ENCODE measurements at regions not wholly inside any gene's neighbourhood (a gene's known extent, or its start where the extent isn't known, plus 50 kb on each side); places are given as distances from the start of the nearest gene placed in this dataset.
"Not testable (repeated sequence)": the region's sequence is repeated elsewhere in the genome, so short reads cannot be mapped to it uniquely, and the experiment has no call there.

GRCh38 chr15:66634540-66634939 lies 67.5 kb upstream of the SMAD6 start:
- Histone ChIP-seq H3K36me3 (ENCODE audit: low read depth, low read length) (no peaks in the 10 kb centered on the region), H3K9ac (ENCODE audit: low read length) (no peak overlapping the region), H3K4me1 (ENCODE audit: insufficient read depth, low read length) (no peaks in the 10 kb centered on the region), H3K9me3 (ENCODE audit: low read length) (no peaks in the 10 kb centered on the region), H3K4me2 (ENCODE audit: low read length) (no peak overlapping the region), H3K79me2 (ENCODE audit: low read length) (no peaks in the 10 kb centered on the region), H3F3A (ENCODE audit: low read length, unreplicated experiment) (no peaks in the 10 kb centered on the region), H3K9me2 (replicated peaks; ENCODE audit: low read length) (no peaks in the 10 kb centered on the region), H3K27me3 (ENCODE audit: low read length) (no peaks in the 10 kb centered on the region), H4K20me1 (ENCODE audit: low read length) (no peaks in the 10 kb centered on the region), H3K4me3 (ENCODE audit: low read length) (no peak overlapping the region), H2AFZ (ENCODE audit: low read length) (no peak overlapping the region), H3K27ac (ENCODE audit: low read length) (no peak overlapping the region)
- intact Hi-C loops (cut with micrococcal nuclease), result no loop called here
- DNase-seq, result no peak
- POLR2A ChIA-PET (ENCODE audit: unreplicated experiment), result no interaction called here
- BruUV-seq (replicated peaks), result no TSS peak
- ATAC-seq, result no peak
- TF ChIP-seq, protein P1, sequence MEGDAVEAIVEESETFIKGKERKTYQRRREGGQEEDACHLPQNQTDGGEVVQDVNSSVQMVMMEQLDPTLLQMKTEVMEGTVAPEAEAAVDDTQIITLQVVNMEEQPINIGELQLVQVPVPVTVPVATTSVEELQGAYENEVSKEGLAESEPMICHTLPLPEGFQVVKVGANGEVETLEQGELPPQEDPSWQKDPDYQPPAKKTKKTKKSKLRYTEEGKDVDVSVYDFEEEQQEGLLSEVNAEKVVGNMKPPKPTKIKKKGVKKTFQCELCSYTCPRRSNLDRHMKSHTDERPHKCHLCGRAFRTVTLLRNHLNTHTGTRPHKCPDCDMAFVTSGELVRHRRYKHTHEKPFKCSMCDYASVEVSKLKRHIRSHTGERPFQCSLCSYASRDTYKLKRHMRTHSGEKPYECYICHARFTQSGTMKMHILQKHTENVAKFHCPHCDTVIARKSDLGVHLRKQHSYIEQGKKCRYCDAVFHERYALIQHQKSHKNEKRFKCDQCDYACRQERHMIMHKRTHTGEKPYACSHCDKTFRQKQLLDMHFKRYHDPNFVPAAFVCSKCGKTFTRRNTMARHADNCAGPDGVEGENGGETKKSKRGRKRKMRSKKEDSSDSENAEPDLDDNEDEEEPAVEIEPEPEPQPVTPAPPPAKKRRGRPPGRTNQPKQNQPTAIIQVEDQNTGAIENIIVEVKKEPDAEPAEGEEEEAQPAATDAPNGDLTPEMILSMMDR (conservative IDR thresholded peaks at IDR 0.05; ENCODE audit: low read depth, low read length), result no peak
- TF ChIP-seq EZH2 (IDR thresholded peaks at IDR 0.05; ENCODE audit: low read length, unreplicated experiment) (no peak), EZH2phosphoT487 (IDR thresholded peaks at IDR 0.05; ENCODE audit: borderline replicate concordance, low read length) (no peak)
- CTCF ChIA-PET, result no interaction called here

- DNase-seq (no peak), ATAC-seq (no peak)
- Histone ChIP-seq H3K9me3 (ENCODE audit: low read length) (no peaks in the 10 kb centered on the region), H4K20me1 (ENCODE audit: low read length) (no peaks in the 10 kb centered on the region), H3K27ac (ENCODE audit: low read length) (no peak overlapping the region), H3K36me3 (ENCODE audit: low read depth, low read length) (no peaks in the 10 kb centered on the region), H3K9me2 (replicated peaks; ENCODE audit: low read length) (no peaks in the 10 kb centered on the region), H3K4me3 (ENCODE audit: low read length) (no peak overlapping the region), H3K9ac (ENCODE audit: low read length) (no peak overlapping the region), H3K27me3 (ENCODE audit: low read length) (no peaks in the 10 kb centered on the region), H3K79me2 (ENCODE audit: low read length) (no peaks in the 10 kb centered on the region), H2AFZ (ENCODE audit: low read length) (no peak overlapping the region), H3K4me1 (ENCODE audit: insufficient read depth, low read length) (no peaks in the 10 kb centered on the region), H3K4me2 (ENCODE audit: low read length) (no peak overlapping the region), H3F3A (ENCODE audit: low read length, unreplicated experiment) (no peaks in the 10 kb centered on the region)
- intact Hi-C loops (cut with micrococcal nuclease), result no loop called here
- POLR2A ChIA-PET (ENCODE audit: unreplicated experiment), result no interaction called here
- CTCF ChIA-PET, result no interaction called here
- TF ChIP-seq EZH2phosphoT487 (IDR thresholded peaks at IDR 0.05; ENCODE audit: borderline replicate concordance, low read length) (no peak), EZH2 (IDR thresholded peaks at IDR 0.05; ENCODE audit: low read length, unreplicated experiment) (no peak)
- TF ChIP-seq, protein P1 (conservative IDR thresholded peaks at IDR 0.05; ENCODE audit: low read depth, low read length), result no peak
- no TSS peak for BruUV-seq (replicated peaks)
Measured at GRCh38 chr15:66635006-66635405, 67.0 kb upstream of the SMAD6 start.

DNA sequence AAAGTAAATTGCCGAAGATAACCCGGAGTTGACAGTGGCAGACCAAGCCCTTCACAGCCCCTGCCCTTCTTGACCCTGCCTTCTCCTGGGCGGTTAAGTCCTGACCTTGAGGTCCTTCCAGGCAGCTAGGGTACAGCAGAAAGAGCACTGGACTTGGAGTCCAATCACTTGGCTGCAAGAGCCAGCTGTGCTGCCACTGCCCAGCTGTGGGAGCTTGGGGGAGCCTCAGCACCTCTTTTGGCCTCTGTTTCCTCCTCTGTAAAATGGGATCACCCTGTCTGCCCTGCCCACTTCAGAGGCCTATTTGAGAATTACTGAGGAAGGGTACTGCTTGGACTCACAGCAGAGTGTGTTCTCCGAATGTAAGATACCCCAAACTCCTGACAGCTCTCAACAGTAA lies 66.2 kb upstream of the SMAD6 start:
- intact Hi-C loops (cut with micrococcal nuclease), result no loop called here
- Histone ChIP-seq H3K36me3 (ENCODE audit: low read depth, low read length) (no peaks in the 10 kb centered on the region), H3K4me1 (ENCODE audit: insufficient read depth, low read length) (no peaks in the 10 kb centered on the region), H3K4me3 (ENCODE audit: low read length) (no peak overlapping the region), H3K9me3 (ENCODE audit: low read length) (no peaks in the 10 kb centered on the region), H3K27me3 (ENCODE audit: low read length) (no peaks in the 10 kb centered on the region), H2AFZ (ENCODE audit: low read length) (no peak overlapping the region), H3K27ac (ENCODE audit: low read length) (no peak overlapping the region), H3K4me2 (ENCODE audit: low read length) (no peak overlapping the region), H4K20me1 (ENCODE audit: low read length) (no peaks in the 10 kb centered on the region), H3K79me2 (ENCODE audit: low read length) (no peaks in the 10 kb centered on the region), H3F3A (ENCODE audit: low read length, unreplicated experiment) (no peaks in the 10 kb centered on the region), H3K9ac (ENCODE audit: low read length) (no peak overlapping the region), H3K9me2 (replicated peaks; ENCODE audit: low read length) (no peaks in the 10 kb centered on the region)
- DNase-seq, result no peak
- TF ChIP-seq, protein P1 (conservative IDR thresholded peaks at IDR 0.05; ENCODE audit: low read depth, low read length), result no peak
- TF ChIP-seq EZH2 (IDR thresholded peaks at IDR 0.05; ENCODE audit: low read length, unreplicated experiment) (no peak), EZH2phosphoT487 (IDR thresholded peaks at IDR 0.05; ENCODE audit: borderline replicate concordance, low read length) (no peak)
- ATAC-seq, result no peak
- POLR2A ChIA-PET (ENCODE audit: unreplicated experiment), result no interaction called here
- no TSS peak for BruUV-seq (replicated peaks)
- CTCF ChIA-PET, result no interaction called here

GRCh38 chr15:66637044-66637443 lies 65.0 kb upstream of the SMAD6 start:
- H3K9me2 ChIP-seq (replicated peaks; ENCODE audit: low read length); H4K20me1 ChIP-seq (ENCODE audit: low read length); H3K4me3 ChIP-seq (ENCODE audit: low read length); DNase-seq; H3K9me3 ChIP-seq (ENCODE audit: low read length); H3K27ac ChIP-seq (ENCODE audit: low read length); CTCF ChIA-PET; H3K27me3 ChIP-seq (ENCODE audit: low read length); BruUV-seq (replicated peaks); H3K79me2 ChIP-seq (ENCODE audit: low read length); H3K9ac ChIP-seq (ENCODE audit: low read length); POLR2A ChIA-PET (ENCODE audit: unreplicated experiment); H3K4me2 ChIP-seq (ENCODE audit: low read length); intact Hi-C loops (cut with micrococcal nuclease); ATAC-seq; H3F3A ChIP-seq (ENCODE audit: low read length, unreplicated experiment); H3K4me1 ChIP-seq (ENCODE audit: insufficient read depth, low read length); H3K36me3 ChIP-seq (ENCODE audit: low read depth, low read length); H2AFZ ChIP-seq (ENCODE audit: low read length): not testable (repeated sequence)
